ENCODE measurements at regions not wholly inside any gene's neighbourhood (a gene's known extent, or its start where the extent isn't known, plus 50 kb on each side); places are given as distances from the start of the nearest gene placed in this dataset.

- WGBS, 2 donors, result 80 to 85% methylated on average over 2 to 4 of the region's 4 CpGs
- no peak overlapping the region for H3K4me3 ChIP-seq
- H3K27ac ChIP-seq, result no peak overlapping the region
- H3K4me1 ChIP-seq, result peaks cover 6 to 21% (median 13%) of the 10 kb centered on the region in 4 donors
- peak; percentile 14 to 17 for DNase-seq
- TF ChIP-seq POLR2AphosphoS5 (IDR thresholded peaks at IDR 0.05) (no peak), CTCF (IDR thresholded peaks at IDR 0.05) (no peak), EP300 (IDR thresholded peaks at IDR 0.05) (no peak), POLR2A (IDR thresholded peaks at IDR 0.05) (no peak)
- H3K9me3 ChIP-seq, result no peaks in the 10 kb centered on the region
- H3K27me3 ChIP-seq, result peaks cover 0 to 9% (median 3%) of the 10 kb centered on the region in 4 donors
- H3K36me3 ChIP-seq, result no peaks in the 10 kb centered on the region
- no peak for ATAC-seq (ENCODE audit: low FRiP score in 2 of 2)
Measured at GRCh38 chr6:169960003-169960344, 208.6 kb downstream of the ERMARD start.

- Histone ChIP-seq H3K27ac (no peak overlapping the region), H3K36me3 (no peaks in the 10 kb centered on the region), H3K27me3 (peaks cover 0 to 9% (median 3%) of the 10 kb centered on the region in 4 donors), H3K4me3 (no peak overlapping the region), H3K9me3 (no peaks in the 10 kb centered on the region), H3K4me1 (peaks cover 6 to 21% (median 13%) of the 10 kb centered on the region in 4 donors)
- WGBS, 2 donors, result 33 to 45% methylated on average over 24 to 28 of the region's 28 CpGs
- TF ChIP-seq POLR2AphosphoS5 (IDR thresholded peaks at IDR 0.05) (peak; percentile 7 to 23), CTCF (IDR thresholded peaks at IDR 0.05) (peak in 3 of 6 experiments; percentile 29 to 49 (median 43)), EP300 (IDR thresholded peaks at IDR 0.05) (no peak)
- ATAC-seq (ENCODE audit: low FRiP score in 2 of 2) (peak in 1 of 2 donors; percentile 40), DNase-seq (peak; percentile 41 to 62)
Measured at GRCh38 chr6:169959136-169960002, 207.9 kb downstream of the ERMARD start.

- WGBS, 2 donors, result 93 to 95% methylated on average over 10 of the region's 10 CpGs
- H3K4me3 ChIP-seq, result no peak overlapping the region
- peaks cover 6 to 21% (median 13%) of the 10 kb centered on the region in 4 donors for H3K4me1 ChIP-seq
- H3K27ac ChIP-seq, result no peak overlapping the region
- ATAC-seq (ENCODE audit: low FRiP score in 2 of 2), result no peak
- TF ChIP-seq POLR2AphosphoS5 (IDR thresholded peaks at IDR 0.05), result no peak
- no peak for TF ChIP-seq EP300 (IDR thresholded peaks at IDR 0.05)
- TF ChIP-seq CTCF (IDR thresholded peaks at IDR 0.05), result no peak
- TF ChIP-seq POLR2A (IDR thresholded peaks at IDR 0.05), result no peak
- H3K9me3 ChIP-seq, result no peaks in the 10 kb centered on the region
- no peak for DNase-seq
- no peaks in the 10 kb centered on the region for H3K36me3 ChIP-seq
- H3K27me3 ChIP-seq, result peaks cover 0 to 9% (median 3%) of the 10 kb centered on the region in 4 donors
Measured at GRCh38 chr6:169958510-169958909, 207.1 kb downstream of the ERMARD start.

- DNase-seq, result peak; percentile 19 to 62
- WGBS, 2 donors, result 88 to 93% methylated on average over 18 to 23 of the region's 24 CpGs
- peaks cover 0 to 9% (median 3%) of the 10 kb centered on the region in 4 donors for H3K27me3 ChIP-seq
Measured at GRCh38 chr6:169957351-169957963, 206.0 kb downstream of the ERMARD start.

More at GRCh38 chr6:169957351-169957963, 206.0 kb downstream of the ERMARD start:
- TF ChIP-seq CTCF (IDR thresholded peaks at IDR 0.05) (no peak), EP300 (IDR thresholded peaks at IDR 0.05) (no peak), POLR2A (IDR thresholded peaks at IDR 0.05) (no peak), POLR2AphosphoS5 (IDR thresholded peaks at IDR 0.05) (no peak)
- Histone ChIP-seq H3K36me3 (no peaks in the 10 kb centered on the region), H3K4me1 (peaks cover 6 to 21% (median 13%) of the 10 kb centered on the region in 4 donors), H3K4me3 (no peak overlapping the region), H3K27ac (no peak overlapping the region), H3K9me3 (no peaks in the 10 kb centered on the region)
- ATAC-seq (ENCODE audit: low FRiP score in 2 of 2), result no peak

Data from upper lobe of left lung (tissue), 6 donors.